ENCODE measurements at regions not wholly inside any gene's neighbourhood (a gene's known extent, or its start where the extent isn't known, plus 50 kb on each side); places are given as distances from the start of the nearest gene placed in this dataset.

- intact Hi-C loops (cut with micrococcal nuclease; ENCODE audit: unreplicated experiment), result loop anchor here (1.0 to 10.0 kb wide), 7 partner anchors 863 to 1871 kb away; partner anchors contain the start of gene TBL1XR1
- TF ChIP-seq CTCF (conservative IDR thresholded peaks at IDR 0.05) (peak; percentile 98), EZH2 (IDR thresholded peaks at IDR 0.05; ENCODE audit: low read depth) (no peak)
- ChIA-PET CTCF (interaction anchor here (0.5 to 1.4 kb wide), 5 partner anchors 609 to 1871 kb away, joined by 3 to 18 read pairs (median 3); no protein-coding TSS in a partner anchor), POLR2A (ENCODE audit: unreplicated experiment) (interaction anchor here (0.6 kb wide), 2 partner anchors 443 to 1024 kb away, joined by 4 to 11 read pairs; no protein-coding TSS in a partner anchor)
- Histone ChIP-seq H3F3A (ENCODE audit: insufficient read depth, low read depth) (peaks cover 13% of the 10 kb centered on the region; the same call in 1 of the 2 replicates), H3K9me3 (ENCODE audit: insufficient read depth, low read depth) (peaks cover 4% of the 10 kb centered on the region; the same call in 1 of the 2 replicates), H4K20me1 (ENCODE audit: insufficient read depth) (no peaks in the 10 kb centered on the region), H3K79me2 (ENCODE audit: low read depth) (no peaks in the 10 kb centered on the region), H2AFZ (no peak overlapping the region), H3K4me1 (replicated peaks; ENCODE audit: insufficient read depth) (peaks cover 26% of the 10 kb centered on the region), H3K36me3 (ENCODE audit: low read depth) (no peaks in the 10 kb centered on the region), H3K4me2 (no peak overlapping the region), H3K27me3 (ENCODE audit: insufficient read depth, low read depth) (no peaks in the 10 kb centered on the region), H3K27ac (no peak overlapping the region), H3K9me2 (ENCODE audit: insufficient read depth) (no peaks in the 10 kb centered on the region), H3K4me3 (no peak overlapping the region)
- no TSS peak for BruUV-seq (replicated peaks)
- peak in 1 of 2 experiments; percentile 31 for DNase-seq
These were observed 150.8 kb upstream of the KCNMB2 start for GRCh38 chr3:178385280-178385952.

- Histone ChIP-seq H3K79me2 (ENCODE audit: low read depth) (no peaks in the 10 kb centered on the region), H2AFZ (no peak overlapping the region), H4K20me1 (ENCODE audit: insufficient read depth) (no peaks in the 10 kb centered on the region), H3K4me2 (no peak overlapping the region), H3F3A (ENCODE audit: insufficient read depth, low read depth) (peaks cover 13% of the 10 kb centered on the region; the same call in 1 of the 2 replicates), H3K27ac (no peak overlapping the region), H3K9me3 (ENCODE audit: insufficient read depth, low read depth) (0 out of 2 replicates have a peak, but pooled peaks cover 4% of the 10 kb centered on the region), H3K27me3 (ENCODE audit: insufficient read depth, low read depth) (no peaks in the 10 kb centered on the region), H3K4me3 (no peak overlapping the region), H3K4me1 (replicated peaks; ENCODE audit: insufficient read depth) (peaks cover 24% of the 10 kb centered on the region), H3K36me3 (ENCODE audit: low read depth) (no peaks in the 10 kb centered on the region), H3K9me2 (ENCODE audit: insufficient read depth) (no peaks in the 10 kb centered on the region)
- no peak for DNase-seq
- ChIA-PET POLR2A (ENCODE audit: unreplicated experiment) (interaction anchor here (0.5 kb wide), 1 partner anchor 218 kb away, joined by 3 read pairs; no protein-coding TSS in a partner anchor), CTCF (no interaction called here)
- no TSS peak for BruUV-seq (replicated peaks)
- TF ChIP-seq EZH2 (IDR thresholded peaks at IDR 0.05; ENCODE audit: low read depth) (no peak), CTCF (conservative IDR thresholded peaks at IDR 0.05) (no peak)
- intact Hi-C loops (cut with micrococcal nuclease; ENCODE audit: unreplicated experiment), result loop anchor here (5.0 to 10.0 kb wide), 5 partner anchors 864 to 1872 kb away; no protein-coding TSS in a partner anchor
These were observed 149.8 kb upstream of the KCNMB2 start for GRCh38 chr3:178386401-178386800.

- Histone ChIP-seq H3K27me3 (ENCODE audit: insufficient read depth, low read depth) (no peaks in the 10 kb centered on the region), H3F3A (ENCODE audit: insufficient read depth, low read depth) (peaks cover 10% of the 10 kb centered on the region; the same call in 1 of the 2 replicates), H3K9me2 (ENCODE audit: insufficient read depth) (no peaks in the 10 kb centered on the region), H3K79me2 (ENCODE audit: low read depth) (no peaks in the 10 kb centered on the region), H3K27ac (no peak overlapping the region), H3K4me1 (replicated peaks; ENCODE audit: insufficient read depth) (peaks cover 19% of the 10 kb centered on the region), H4K20me1 (ENCODE audit: insufficient read depth) (no peaks in the 10 kb centered on the region), H3K4me2 (no peak overlapping the region), H3K9me3 (ENCODE audit: insufficient read depth, low read depth) (0 out of 2 replicates have a peak, but pooled peaks cover 4% of the 10 kb centered on the region), H2AFZ (no peak overlapping the region), H3K36me3 (ENCODE audit: low read depth) (no peaks in the 10 kb centered on the region), H3K4me3 (no peak overlapping the region)
- TF ChIP-seq CTCF (conservative IDR thresholded peaks at IDR 0.05) (no peak), EZH2 (IDR thresholded peaks at IDR 0.05; ENCODE audit: low read depth) (no peak)
- no peak for DNase-seq
- ChIA-PET CTCF (no interaction called here), POLR2A (ENCODE audit: unreplicated experiment) (no interaction called here)
- intact Hi-C loops (cut with micrococcal nuclease; ENCODE audit: unreplicated experiment), result loop anchor here (5.0 to 10.0 kb wide), 5 partner anchors 865 to 1872 kb away; no protein-coding TSS in a partner anchor
- no TSS peak for BruUV-seq (replicated peaks)
These were observed 149.4 kb upstream of the KCNMB2 start for GRCh38 chr3:178386880-178387279.

Measured in PC-9 (cell line).